HepG2 (cell line): ENCODE measurements at regions not wholly inside any gene's neighbourhood (a gene's known extent, or its start where the extent isn't known, plus 50 kb on each side); places are given as distances from the start of the nearest gene placed in this dataset.

Experiments
- ARID4A ChIP-seq: sonication (generic); formaldehyde crosslinking; IDR thresholded peaks from 2 replicates; pipeline ENCODE4 v1.5.0; 2020; ENCODE audit warnings: mild to moderate bottlenecking, missing genetic modification reagents, borderline replicate concordance
- ATF7-NPFF ChIP-seq: sonication (generic); formaldehyde crosslinking; IDR thresholded peaks from 2 replicates; pipeline ENCODE4 v1.8.1; 2023; ENCODE audit warnings: mild to moderate bottlenecking, low read depth, missing genetic modification reagents, moderate library complexity
- CREM ChIP-seq, 2 experiments: sonication (generic) in 1 of 2; formaldehyde crosslinking in 1 of 2; IDR thresholded peaks; 2 replicates each; pipeline versions ENCODE4 v1.4.0 to v1.6.1; 2016 to 2020; ENCODE audit warnings: antibody characterized with exemption in 1 of 2, mild to moderate bottlenecking in 1 of 2, missing genetic modification reagents in 1 of 2
- ETS1 ChIP-seq: sonication (generic); formaldehyde crosslinking; IDR thresholded peaks from 2 replicates; pipeline ENCODE4 v1.4.0; 2020; ENCODE audit warnings: missing genetic modification reagents
- HDAC1 ChIP-seq: sonication (generic); formaldehyde crosslinking; IDR thresholded peaks from 2 replicates; pipeline ENCODE4 v1.5.1; 2020; ENCODE audit warnings: mild to moderate bottlenecking, missing genetic modification reagents
- IKZF5 ChIP-seq: IDR thresholded peaks from 2 replicates; pipeline ENCODE4 v1.6.1; 2018; ENCODE audit warnings: missing genetic modification reagents, mild to moderate bottlenecking, missing compliant biosample characterization
- IRX3 ChIP-seq: sonication (generic); formaldehyde crosslinking; IDR thresholded peaks from 2 replicates; pipeline ENCODE4 v1.8.1; 2023; ENCODE audit warnings: mild to moderate bottlenecking, low read depth, missing genetic modification reagents, borderline replicate concordance
- MBNL3 ChIP-seq: fragments of 250-450 bp; sonication (Bioruptor Pico); conservative IDR thresholded peaks from 2 replicates; pipeline ENCODE4 v1.8.0; 2022; ENCODE audit warnings: mild to moderate bottlenecking, inconsistent platforms
- MED8 ChIP-seq: sonication (generic); formaldehyde crosslinking; IDR thresholded peaks from 2 replicates; pipeline ENCODE4 v1.8.1; 2023; ENCODE audit warnings: mild to moderate bottlenecking, missing genetic modification reagents; ENCODE audit not compliant: insufficient replicate concordance
- PAWR ChIP-seq: sonication (generic); formaldehyde crosslinking; IDR thresholded peaks from 2 replicates; pipeline ENCODE4 v1.4.0; 2020; ENCODE audit warnings: missing genetic modification reagents, mild to moderate bottlenecking, borderline replicate concordance
- PLSCR1 ChIP-seq: sonication (generic); formaldehyde crosslinking; IDR thresholded peaks from 2 replicates; pipeline ENCODE4 v1.5.0; 2020; ENCODE audit warnings: missing genetic modification reagents, mild to moderate bottlenecking, borderline replicate concordance
- POLR2AphosphoS5 ChIP-seq: IDR thresholded peaks from 2 replicates; pipeline ENCODE4 v1.6.1; 2012; ENCODE audit warnings: low read depth, low read length
- RBAK ChIP-seq: sonication (generic); formaldehyde crosslinking; IDR thresholded peaks from 2 replicates; pipeline ENCODE4 v1.5.1; 2020; ENCODE audit warnings: mild to moderate bottlenecking, missing genetic modification reagents
- SIN3B ChIP-seq: fragments of 150-350 bp; IDR thresholded peaks from 2 replicates; pipeline ENCODE4 v1.6.1; 2014; ENCODE audit warnings: low read length
- TERF1 ChIP-seq: sonication (generic); formaldehyde crosslinking; IDR thresholded peaks from 2 replicates; pipeline ENCODE4 v1.8.0; 2022; ENCODE audit warnings: mild to moderate bottlenecking, missing genetic modification reagents, moderate library complexity
- TRIM24 ChIP-seq: sonication (generic); formaldehyde crosslinking; IDR thresholded peaks from 2 replicates; pipeline ENCODE4 v1.8.0; 2022; ENCODE audit warnings: mild to moderate bottlenecking, missing genetic modification reagents
- ZBTB8A ChIP-seq: sonication (generic); formaldehyde crosslinking; IDR thresholded peaks from 2 replicates; pipeline ENCODE4 v1.4.0; 2020; ENCODE audit warnings: mild to moderate bottlenecking, low read depth, missing genetic modification reagents, borderline replicate concordance
- ZMAT3 ChIP-seq: sonication (generic); formaldehyde crosslinking; conservative IDR thresholded peaks from 2 replicates; pipeline ENCODE4 v1.7.0; 2021; ENCODE audit warnings: missing genetic modification reagents
- ZNF235 ChIP-seq: sonication (generic); formaldehyde crosslinking; IDR thresholded peaks from 2 replicates; pipeline ENCODE4 v1.8.1; 2023; ENCODE audit warnings: mild to moderate bottlenecking, missing genetic modification reagents, borderline replicate concordance
- ZNF263 ChIP-seq: sonication (generic); formaldehyde crosslinking; IDR thresholded peaks from 2 replicates; pipeline ENCODE4 v1.4.0; 2020; ENCODE audit warnings: missing genetic modification reagents
- ZNF337 ChIP-seq: sonication (generic); formaldehyde crosslinking; IDR thresholded peaks from 2 replicates; pipeline ENCODE4 v1.5.1; 2020; ENCODE audit warnings: missing genetic modification reagents, low read depth, mild to moderate bottlenecking, borderline replicate concordance
- ZNF780A ChIP-seq: sonication (generic); formaldehyde crosslinking; IDR thresholded peaks from 2 replicates; pipeline ENCODE4 v1.8.0; 2022; ENCODE audit warnings: mild to moderate bottlenecking, missing genetic modification reagents, moderate library complexity

- no peak for TF ChIP-seq ZBTB8A (CRISPR knock-in tag)
- no peak for TF ChIP-seq TRIM24
- no peak for TF ChIP-seq MBNL3 (CRISPR knock-in tag)
- TF ChIP-seq IRX3 (CRISPR knock-in tag): no peak
- no peak for TF ChIP-seq POLR2AphosphoS5
- TF ChIP-seq ARID4A (CRISPR knock-in tag): peak; percentile 20; the same call in 1 of the 2 replicates
- TF ChIP-seq ZNF337 (CRISPR knock-in tag): no peak
- no peak for TF ChIP-seq ZNF780A (CRISPR knock-in tag)
- peak; percentile 53 for TF ChIP-seq MED8 (CRISPR knock-in tag)
- no peak for TF ChIP-seq SIN3B
- TF ChIP-seq CREM (IDR thresholded peaks at IDR 0.05): no peak
- TF ChIP-seq CREM (CRISPR knock-in tag; IDR thresholded peaks at IDR 0.05): no peak
- TF ChIP-seq ZMAT3: no peak
- no peak for TF ChIP-seq RBAK (CRISPR knock-in tag)
- TF ChIP-seq ATF7-NPFF (CRISPR knock-in tag): no peak
- TF ChIP-seq ETS1 (CRISPR knock-in tag): no peak
- peak; percentile 50; the same call in 1 of the 2 replicates for TF ChIP-seq HDAC1 (CRISPR knock-in tag)
- TF ChIP-seq TERF1: no peak
- TF ChIP-seq IKZF5: 0 out of 2 replicates have a peak, but pooled peaks have one; percentile 6
- no peak for TF ChIP-seq PLSCR1 (CRISPR knock-in tag)
- TF ChIP-seq PAWR (CRISPR knock-in tag): no peak
- no peak for TF ChIP-seq ZNF235 (CRISPR knock-in tag)
- TF ChIP-seq ZNF263: peak; percentile 91
Measured at GRCh38 chr2:109674894-109675534, 60.9 kb downstream of the SOWAHC start (continued).
